Lung (tissue), 11 donors: ENCODE measurements at regions not wholly inside any gene's neighbourhood (a gene's known extent, or its start where the extent isn't known, plus 50 kb on each side); places are given as distances from the start of the nearest gene placed in this dataset.
"Not testable (repeated sequence)": the region's sequence is repeated elsewhere in the genome, so short reads cannot be mapped to it uniquely, and the experiment has no call there.

Experiments used
- ATAC-seq: fragments of 200-7000 bp; cut with Tn5 transposase; one replicate; pipeline ENCODE4 v1.9.1; 2020; ENCODE audit warnings: moderate number of reproducible peaks; ENCODE audit not compliant: insufficient read depth, low FRiP score
- DNase-seq, 3 donors: peaks; one replicate each; pipeline ENCODE4 v3.0.0-alpha.2; 2013 to 2017
- H3K27ac ChIP-seq, 2 donors: one replicate each; pipeline ENCODE4 v1.5.1; 2013; ENCODE audit warnings: mild to moderate bottlenecking in 2 of 2, moderate library complexity in 2 of 2, control low read depth in 1 of 2, inconsistent platforms in 1 of 2, low read depth in 1 of 2, low read length in 1 of 2
- H3K27me3 ChIP-seq, 3 donors: one replicate each; pipeline ENCODE4 v1.5.1; 2013; ENCODE audit warnings: low read length in 2 of 3; ENCODE audit not compliant: control insufficient read depth in 3 of 3, insufficient read depth in 3 of 3
- H3K36me3 ChIP-seq, 4 donors: one replicate each; pipeline ENCODE4 v1.5.1; 2013; ENCODE audit warnings: low read length in 4 of 4, mild to moderate bottlenecking in 1 of 4, moderate library complexity in 1 of 4; ENCODE audit not compliant: control insufficient read depth in 4 of 4, insufficient read depth in 4 of 4
- H3K4me1 ChIP-seq, 5 donors: one replicate each; pipeline ENCODE4 v1.5.1; 2013; ENCODE audit warnings: low read length in 5 of 5, mild to moderate bottlenecking in 2 of 5, moderate library complexity in 1 of 5; ENCODE audit not compliant: control insufficient read depth in 5 of 5, insufficient read depth in 5 of 5
- H3K4me3 ChIP-seq: one replicate; pipeline ENCODE4 v1.5.1; 2013; ENCODE audit warnings: mild to moderate bottlenecking, control low read depth, moderate library complexity
- H3K9ac ChIP-seq, 2 donors: one replicate each; pipeline ENCODE4 v1.5.1; 2013; ENCODE audit warnings: low read length in 2 of 2, control low read depth in 1 of 2; ENCODE audit not compliant: insufficient read depth in 1 of 2
- H3K9me3 ChIP-seq, 4 donors: one replicate each; pipeline ENCODE4 v1.5.1; 2013; ENCODE audit warnings: low read length in 3 of 4, mild to moderate bottlenecking in 1 of 4, moderate library complexity in 1 of 4; ENCODE audit not compliant: control insufficient read depth in 4 of 4, insufficient read depth in 3 of 4
- CTCF ChIP-seq: IDR thresholded peaks from 2 replicates; pipeline ENCODE4 v1.5.1; 2012; ENCODE audit warnings: mild to moderate bottlenecking; ENCODE audit errors: control extremely low read depth, extremely low read depth
- WGBS, 2 donors: extraction: QIAGEN DNeasy Blood & Tissue Kit; methylation state at CpG; one replicate each; pipeline ENCODE4 v1.1.7; 2013; 5-methylcytosine and 5-hydroxymethylcytosine counted together
- donor health status: control.
- donor health status: control.
- donor health status: Bipolar disorder and iron deficiency.
- donor health status: healthy.
- donor health status: DM: yes; HTN: yes; CAD: no.

- DNase-seq (no peak), ATAC-seq (no peak)
- no peak for TF ChIP-seq CTCF
- peaks cover 0 to 4% (median 2%) of the 10 kb centered on the region in 5 donors for H3K4me1 ChIP-seq
- no peak overlapping the region for H3K4me3 ChIP-seq
- H3K36me3 ChIP-seq: no peaks in the 10 kb centered on the region
- H3K27ac ChIP-seq: no peak overlapping the region
- H3K9me3 ChIP-seq: no peaks in the 10 kb centered on the region
- 87 to 95% methylated on average over 2 of the region's 2 CpGs for WGBS, 2 donors
- no peak overlapping the region for H3K9ac ChIP-seq
- H3K27me3 ChIP-seq: no peaks in the 10 kb centered on the region
These were observed 192.2 kb upstream of the TENT5A start for GRCh38 chr6:81944661-81945060.

- not testable (repeated sequence) for ATAC-seq, H3K4me3 ChIP-seq, DNase-seq, H3K9ac ChIP-seq, H3K9me3 ChIP-seq, H3K27me3 ChIP-seq, H3K36me3 ChIP-seq, H3K27ac ChIP-seq
- WGBS, 2 donors: 79 to 84% methylated on average over 2 to 3 of the region's 3 CpGs
- peaks cover 0 to 12% (median 7%) of the 10 kb centered on the region in 5 donors for H3K4me1 ChIP-seq
These were observed 190.4 kb upstream of the TENT5A start for GRCh38 chr6:81942842-81943241.

- Histone ChIP-seq H3K27me3 (no peaks in the 10 kb centered on the region), H3K27ac (no peak overlapping the region), H3K9ac (no peak overlapping the region), H3K4me3 (no peak overlapping the region), H3K9me3 (no peaks in the 10 kb centered on the region), H3K36me3 (no peaks in the 10 kb centered on the region), H3K4me1 (peaks cover 0 to 12% (median 7%) of the 10 kb centered on the region in 5 donors)
- 93 to 95% methylated on average over 3 of the region's 3 CpGs for WGBS, 2 donors
- no peak for DNase-seq
- TF ChIP-seq CTCF: no peak
- ATAC-seq: no peak
These were observed 189.5 kb upstream of the TENT5A start for GRCh38 chr6:81942067-81942370.

GRCh38 chr6:81940451-81940985 lies 188.0 kb upstream of the TENT5A start:
- TF ChIP-seq CTCF: no peak
- no peak for ATAC-seq
- Histone ChIP-seq H3K27me3 (no peaks in the 10 kb centered on the region), H3K4me1 (peaks cover 0 to 12% (median 7%) of the 10 kb centered on the region in 5 donors), H3K36me3 (no peaks in the 10 kb centered on the region), H3K4me3 (no peak overlapping the region), H3K9me3 (no peaks in the 10 kb centered on the region), H3K27ac (no peak overlapping the region), H3K9ac (no peak overlapping the region)
- WGBS, 2 donors: 33 to 41% methylated on average over 1 of the region's 1 CpG
- DNase-seq: no peak
